ENCODE measurements at regions not wholly inside any gene's neighbourhood (a gene's known extent, or its start where the extent isn't known, plus 50 kb on each side); places are given as distances from the start of the nearest gene placed in this dataset.

DNA sequence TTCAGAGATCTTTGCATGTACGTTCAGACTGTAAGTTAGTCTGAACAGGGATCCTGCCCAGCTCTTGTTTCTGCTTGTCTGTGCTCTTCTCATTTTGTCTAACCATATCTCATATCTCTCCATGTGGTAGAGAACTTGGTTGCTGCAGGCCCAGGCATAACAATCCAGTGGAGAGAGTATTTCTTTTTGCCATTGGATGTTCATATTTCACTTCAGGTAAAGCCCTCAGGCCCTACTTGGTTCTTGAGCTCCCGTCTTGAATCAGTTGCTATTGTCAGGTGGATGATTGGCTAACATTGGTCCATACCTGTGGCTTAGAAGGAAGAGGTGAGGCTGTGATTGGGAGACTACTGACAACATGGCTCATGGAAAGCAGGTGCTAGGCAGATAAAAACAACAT lies 357.7 kb upstream of the FLRT2 start:
- Histone ChIP-seq H3K4me2 (no peak overlapping the region), H3K79me2 (no peaks in the 10 kb centered on the region), H3K4me1 (ENCODE audit: insufficient read depth) (no peaks in the 10 kb centered on the region), H3K27ac (no peak overlapping the region), H3K9me3 (ENCODE audit: low read depth) (no peaks in the 10 kb centered on the region), H3K27me3 (no peaks in the 10 kb centered on the region), H3K36me3 (replicated peaks; ENCODE audit: insufficient read depth, low read depth) (no peaks in the 10 kb centered on the region), H2AFZ (no peak overlapping the region), H3K9me2 (replicated peaks; ENCODE audit: insufficient read depth) (no peaks in the 10 kb centered on the region), H4K20me1 (ENCODE audit: insufficient read depth, poor library complexity, severe bottlenecking) (no peaks in the 10 kb centered on the region), H3K4me3 (no peak overlapping the region)
- WGBS (ENCODE audit: low lambda C conversion rate, missing lambda C conversion rate), result 80% methylated on average over 2 of the region's 2 CpGs
- TF ChIP-seq EZH2 (IDR thresholded peaks at IDR 0.05; ENCODE audit: borderline replicate concordance) (no peak), EZH2phosphoT487 (IDR thresholded peaks at IDR 0.05; ENCODE audit: low read depth, severe bottlenecking, unreplicated experiment) (no peak)
- TF ChIP-seq, protein P1, sequence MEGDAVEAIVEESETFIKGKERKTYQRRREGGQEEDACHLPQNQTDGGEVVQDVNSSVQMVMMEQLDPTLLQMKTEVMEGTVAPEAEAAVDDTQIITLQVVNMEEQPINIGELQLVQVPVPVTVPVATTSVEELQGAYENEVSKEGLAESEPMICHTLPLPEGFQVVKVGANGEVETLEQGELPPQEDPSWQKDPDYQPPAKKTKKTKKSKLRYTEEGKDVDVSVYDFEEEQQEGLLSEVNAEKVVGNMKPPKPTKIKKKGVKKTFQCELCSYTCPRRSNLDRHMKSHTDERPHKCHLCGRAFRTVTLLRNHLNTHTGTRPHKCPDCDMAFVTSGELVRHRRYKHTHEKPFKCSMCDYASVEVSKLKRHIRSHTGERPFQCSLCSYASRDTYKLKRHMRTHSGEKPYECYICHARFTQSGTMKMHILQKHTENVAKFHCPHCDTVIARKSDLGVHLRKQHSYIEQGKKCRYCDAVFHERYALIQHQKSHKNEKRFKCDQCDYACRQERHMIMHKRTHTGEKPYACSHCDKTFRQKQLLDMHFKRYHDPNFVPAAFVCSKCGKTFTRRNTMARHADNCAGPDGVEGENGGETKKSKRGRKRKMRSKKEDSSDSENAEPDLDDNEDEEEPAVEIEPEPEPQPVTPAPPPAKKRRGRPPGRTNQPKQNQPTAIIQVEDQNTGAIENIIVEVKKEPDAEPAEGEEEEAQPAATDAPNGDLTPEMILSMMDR (IDR thresholded peaks at IDR 0.05; ENCODE audit: poor library complexity), result no peak
- no peak for DNase-seq (ENCODE audit: low spot score)

DNA sequence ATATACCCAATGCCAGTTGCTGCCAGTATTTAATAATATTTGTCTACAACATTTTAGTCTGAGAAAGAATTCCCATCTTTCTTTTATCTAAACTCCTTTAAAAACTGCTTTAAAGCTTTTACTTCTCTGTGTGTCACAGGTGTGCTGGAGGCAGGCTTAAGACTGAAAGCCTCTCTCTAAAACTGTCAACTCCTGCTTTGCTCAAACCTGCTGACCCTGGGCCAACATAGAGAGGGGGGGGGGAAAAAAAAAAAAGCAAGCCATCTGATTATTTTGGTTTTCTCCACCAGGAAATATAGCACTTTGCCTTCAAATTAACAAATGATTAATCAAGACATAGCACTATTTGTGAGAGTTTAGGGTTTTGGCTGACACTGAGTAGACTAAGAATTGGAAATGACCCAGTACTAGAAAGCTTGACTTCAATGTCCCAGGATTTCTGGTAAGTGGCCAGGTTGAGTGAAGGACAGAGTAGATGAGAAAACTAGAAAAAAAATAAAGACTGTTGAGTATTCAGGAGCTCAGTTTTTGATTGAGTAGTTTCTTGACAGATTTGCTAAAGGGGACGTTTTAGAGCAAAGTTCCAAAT lies 357.0 kb upstream of the FLRT2 start:
- Histone ChIP-seq H2AFZ (no peak overlapping the region), H4K20me1 (ENCODE audit: insufficient read depth, poor library complexity, severe bottlenecking) (no peaks in the 10 kb centered on the region), H3K4me2 (no peak overlapping the region), H3K79me2 (no peaks in the 10 kb centered on the region), H3K9me3 (ENCODE audit: low read depth) (no peaks in the 10 kb centered on the region), H3K9me2 (replicated peaks; ENCODE audit: insufficient read depth) (no peaks in the 10 kb centered on the region), H3K36me3 (replicated peaks; ENCODE audit: insufficient read depth, low read depth) (no peaks in the 10 kb centered on the region), H3K4me1 (ENCODE audit: insufficient read depth) (no peaks in the 10 kb centered on the region), H3K4me3 (no peak overlapping the region), H3K27ac (no peak overlapping the region), H3K27me3 (no peaks in the 10 kb centered on the region)
- 76% methylated on average over 1 of the region's 1 CpG for WGBS (ENCODE audit: low lambda C conversion rate, missing lambda C conversion rate)
- DNase-seq (ENCODE audit: low spot score), result no peak
- TF ChIP-seq EZH2phosphoT487 (IDR thresholded peaks at IDR 0.05; ENCODE audit: low read depth, severe bottlenecking, unreplicated experiment) (no peak), EZH2 (IDR thresholded peaks at IDR 0.05; ENCODE audit: borderline replicate concordance) (no peak)
- TF ChIP-seq, protein P1 (IDR thresholded peaks at IDR 0.05; ENCODE audit: poor library complexity), result no peak

DNA sequence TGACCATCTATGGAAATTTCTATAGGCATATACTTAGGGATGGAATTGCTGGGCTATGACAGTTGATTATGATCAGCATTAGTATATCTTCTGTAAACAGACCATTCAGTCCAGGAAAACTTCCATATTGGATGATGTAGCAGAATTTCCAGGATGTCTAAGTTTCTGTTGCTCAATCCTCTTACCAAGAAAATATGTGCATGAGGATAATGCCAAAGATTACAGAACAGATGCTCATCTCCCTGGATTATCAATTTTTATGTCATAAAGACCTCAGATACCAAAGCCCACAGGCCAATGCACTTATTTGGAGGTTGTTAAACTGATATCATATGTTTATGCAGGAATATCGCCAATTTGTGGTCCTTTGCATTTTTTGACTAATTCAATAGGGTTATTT lies 354.4 kb upstream of the FLRT2 start:
- Histone ChIP-seq H4K20me1 (ENCODE audit: insufficient read depth, poor library complexity, severe bottlenecking) (no peaks in the 10 kb centered on the region), H3K36me3 (replicated peaks; ENCODE audit: insufficient read depth, low read depth) (no peaks in the 10 kb centered on the region), H3K27ac (no peak overlapping the region), H3K9me2 (replicated peaks; ENCODE audit: insufficient read depth) (no peaks in the 10 kb centered on the region), H3K79me2 (no peaks in the 10 kb centered on the region), H3K4me1 (ENCODE audit: insufficient read depth) (no peaks in the 10 kb centered on the region), H3K4me2 (no peak overlapping the region), H3K4me3 (no peak overlapping the region), H3K27me3 (no peaks in the 10 kb centered on the region), H2AFZ (no peak overlapping the region), H3K9me3 (ENCODE audit: low read depth) (no peaks in the 10 kb centered on the region)
- no peak for DNase-seq (ENCODE audit: low spot score)
- TF ChIP-seq EZH2phosphoT487 (IDR thresholded peaks at IDR 0.05; ENCODE audit: low read depth, severe bottlenecking, unreplicated experiment), result no peak
- TF ChIP-seq, protein P1 (IDR thresholded peaks at IDR 0.05; ENCODE audit: poor library complexity), result no peak
- TF ChIP-seq EZH2 (IDR thresholded peaks at IDR 0.05; ENCODE audit: borderline replicate concordance), result no peak
- WGBS (ENCODE audit: low lambda C conversion rate, missing lambda C conversion rate), result 86% methylated on average over 1 of the region's 1 CpG
